ENCODE measurements at regions not wholly inside any gene's neighbourhood (a gene's known extent, or its start where the extent isn't known, plus 50 kb on each side); places are given as distances from the start of the nearest gene placed in this dataset.
A peak's percentile ranks its signal among the peaks of the same experiment; 100 is the strongest.
"Not testable (repeated sequence)": the region's sequence is repeated elsewhere in the genome, so short reads cannot be mapped to it uniquely, and the experiment has no call there.

DNA sequence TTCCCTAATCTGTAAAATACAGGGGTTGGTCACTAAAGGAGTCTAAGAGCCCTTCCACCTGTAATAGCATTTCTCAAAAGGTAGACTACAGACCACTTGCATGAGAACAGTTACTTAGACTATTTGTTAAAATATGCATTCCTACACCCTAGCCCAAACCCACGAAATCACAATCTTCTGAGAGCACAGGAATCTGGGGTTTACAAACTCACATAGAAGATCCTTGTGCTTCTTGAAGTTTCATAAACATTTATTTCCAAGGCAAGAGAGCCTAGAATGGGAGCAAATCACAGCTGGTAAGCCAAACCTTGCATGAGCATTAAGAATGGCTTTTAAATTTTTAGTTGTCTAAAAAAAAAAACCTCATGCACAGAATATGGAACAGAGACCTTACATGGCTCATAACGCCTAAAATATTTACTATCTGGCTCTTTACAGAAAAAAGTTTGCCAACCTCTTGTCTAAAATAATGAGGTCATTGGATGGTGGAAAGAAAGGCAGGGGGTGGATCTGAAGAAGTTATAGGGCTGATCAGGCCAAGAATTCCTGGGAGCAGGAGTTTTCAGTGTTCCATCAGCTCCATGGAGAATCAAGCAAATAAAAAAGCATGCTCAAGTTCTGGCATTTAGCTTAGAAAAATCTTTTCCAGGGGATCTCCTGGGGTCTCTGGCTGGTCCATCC is 133.4 kb downstream of the CCDC34 start:
- no peak overlapping the region for H3K4me3 ChIP-seq (replicated peaks; ENCODE audit: low read depth, low read length)
- no peak for DNase-seq (ENCODE audit: extremely low read depth, low read depth)
- TF ChIP-seq, protein P1, sequence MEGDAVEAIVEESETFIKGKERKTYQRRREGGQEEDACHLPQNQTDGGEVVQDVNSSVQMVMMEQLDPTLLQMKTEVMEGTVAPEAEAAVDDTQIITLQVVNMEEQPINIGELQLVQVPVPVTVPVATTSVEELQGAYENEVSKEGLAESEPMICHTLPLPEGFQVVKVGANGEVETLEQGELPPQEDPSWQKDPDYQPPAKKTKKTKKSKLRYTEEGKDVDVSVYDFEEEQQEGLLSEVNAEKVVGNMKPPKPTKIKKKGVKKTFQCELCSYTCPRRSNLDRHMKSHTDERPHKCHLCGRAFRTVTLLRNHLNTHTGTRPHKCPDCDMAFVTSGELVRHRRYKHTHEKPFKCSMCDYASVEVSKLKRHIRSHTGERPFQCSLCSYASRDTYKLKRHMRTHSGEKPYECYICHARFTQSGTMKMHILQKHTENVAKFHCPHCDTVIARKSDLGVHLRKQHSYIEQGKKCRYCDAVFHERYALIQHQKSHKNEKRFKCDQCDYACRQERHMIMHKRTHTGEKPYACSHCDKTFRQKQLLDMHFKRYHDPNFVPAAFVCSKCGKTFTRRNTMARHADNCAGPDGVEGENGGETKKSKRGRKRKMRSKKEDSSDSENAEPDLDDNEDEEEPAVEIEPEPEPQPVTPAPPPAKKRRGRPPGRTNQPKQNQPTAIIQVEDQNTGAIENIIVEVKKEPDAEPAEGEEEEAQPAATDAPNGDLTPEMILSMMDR (IDR thresholded peaks at IDR 0.05; ENCODE audit: low read depth, low read length, missing control alignments): no peak

DNA sequence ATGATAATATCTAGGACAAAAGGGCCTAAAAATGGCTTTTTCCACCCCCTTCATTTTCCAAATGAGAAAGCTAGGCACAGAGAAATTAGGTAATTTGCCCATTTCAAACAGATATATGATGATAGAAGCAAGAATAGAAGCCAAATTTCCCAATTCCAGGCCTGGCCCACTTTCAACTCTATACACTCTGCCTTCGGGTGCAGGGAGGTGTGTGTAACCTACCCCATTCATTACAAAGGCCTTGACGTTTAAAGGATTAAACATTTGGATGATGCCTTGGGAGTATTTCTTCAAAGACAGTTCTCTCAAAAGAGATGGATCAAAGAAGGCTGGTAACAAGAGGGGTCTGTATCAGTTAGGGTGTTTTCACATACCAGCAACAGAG is 134.1 kb downstream of the CCDC34 start:
- no peak overlapping the region for H3K4me3 ChIP-seq (replicated peaks; ENCODE audit: low read depth, low read length)
- no peak for DNase-seq (ENCODE audit: extremely low read depth, low read depth)
- TF ChIP-seq, protein P1 (IDR thresholded peaks at IDR 0.05; ENCODE audit: low read depth, low read length, missing control alignments): no peak

DNA sequence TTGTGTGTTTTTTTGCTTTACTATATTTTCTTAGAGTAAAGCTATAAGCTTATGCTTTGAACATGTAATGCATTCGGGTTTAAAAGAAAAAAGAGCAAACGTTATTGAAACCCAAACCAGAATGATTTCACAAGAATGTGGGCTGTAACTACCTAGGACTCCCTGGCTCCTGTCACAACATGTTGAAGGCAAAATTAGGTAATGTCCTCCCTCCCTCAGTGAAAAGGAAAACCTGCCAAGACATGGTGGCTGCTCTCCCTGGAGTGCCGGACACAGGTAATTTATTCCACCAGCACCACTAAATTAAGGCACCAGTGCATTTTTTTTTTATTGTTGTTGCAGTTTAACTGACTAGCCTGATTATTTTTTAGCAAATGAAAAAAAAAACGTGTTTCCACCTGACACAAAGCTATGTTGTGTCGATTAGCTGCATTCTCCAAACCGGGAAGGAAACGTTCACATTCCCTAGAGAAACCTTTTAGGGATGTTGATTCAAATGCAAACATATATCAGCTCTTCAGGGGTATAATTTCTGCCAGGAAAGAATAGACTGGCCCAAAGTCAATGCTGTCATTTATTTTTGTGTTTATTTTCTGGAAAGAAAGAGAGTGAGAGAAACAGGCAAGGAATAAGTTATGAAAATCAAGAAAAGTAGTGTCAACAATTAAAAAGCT is 134.6 kb downstream of the CCDC34 start:
- no peak overlapping the region for H3K4me3 ChIP-seq (replicated peaks; ENCODE audit: low read depth, low read length)
- TF ChIP-seq, protein P1 (IDR thresholded peaks at IDR 0.05; ENCODE audit: low read depth, low read length, missing control alignments): no peak
- DNase-seq (ENCODE audit: extremely low read depth, low read depth): no peak

DNA sequence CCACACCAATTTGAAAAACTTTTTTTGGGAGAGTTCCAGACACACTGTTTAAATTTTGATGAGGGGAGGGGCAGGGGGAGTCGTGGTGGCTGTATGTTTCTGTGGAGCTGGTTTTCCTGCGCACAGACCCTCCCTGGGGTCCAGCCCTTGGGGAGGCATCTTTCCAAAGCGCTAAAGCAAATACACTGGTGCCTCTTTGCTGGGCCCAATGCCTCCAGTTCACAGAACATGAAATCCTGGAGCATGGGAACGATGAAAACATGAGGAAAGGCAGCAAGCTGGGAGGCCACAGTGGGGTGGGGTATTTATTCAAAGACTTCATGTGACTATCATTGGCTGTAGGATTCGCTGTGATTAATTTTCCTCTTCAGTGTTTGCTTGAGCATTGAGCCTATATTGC is 135.3 kb downstream of the CCDC34 start:
- TF ChIP-seq, protein P1 (IDR thresholded peaks at IDR 0.05; ENCODE audit: low read depth, low read length, missing control alignments): no peak
- H3K4me3 ChIP-seq (replicated peaks; ENCODE audit: low read depth, low read length): no peak overlapping the region
- no peak for DNase-seq (ENCODE audit: extremely low read depth, low read depth)

DNA sequence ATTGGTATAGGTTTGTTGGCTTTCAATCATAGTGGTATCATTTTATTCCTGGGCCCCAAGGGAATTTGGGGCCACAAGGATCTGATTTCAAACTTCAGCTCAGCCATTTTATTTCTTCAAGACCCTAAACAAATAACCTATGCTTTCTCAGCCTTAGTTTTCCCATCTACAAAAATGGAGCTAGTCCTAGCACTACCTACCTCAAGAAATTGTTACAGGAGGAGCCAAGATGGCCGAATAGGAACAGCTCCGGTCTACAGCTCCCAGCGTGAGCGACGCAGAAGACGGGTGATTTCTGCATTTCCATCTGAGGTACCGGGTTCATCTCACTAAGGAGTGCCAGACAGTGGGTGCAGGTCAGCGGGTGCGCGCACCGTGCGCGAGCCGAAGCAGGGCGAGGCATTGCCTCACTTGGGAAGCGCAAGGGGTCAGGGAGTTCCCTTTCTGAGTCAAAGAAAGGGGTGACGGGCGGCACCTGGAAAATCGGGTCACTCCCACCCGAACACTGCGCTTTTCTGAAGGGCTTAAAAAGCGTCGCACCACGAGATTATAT is 143.5 kb downstream of the CCDC34 start:
- H3K4me3 ChIP-seq (replicated peaks; ENCODE audit: low read depth, low read length); DNase-seq (ENCODE audit: extremely low read depth, low read depth): not testable (repeated sequence)

DNA sequence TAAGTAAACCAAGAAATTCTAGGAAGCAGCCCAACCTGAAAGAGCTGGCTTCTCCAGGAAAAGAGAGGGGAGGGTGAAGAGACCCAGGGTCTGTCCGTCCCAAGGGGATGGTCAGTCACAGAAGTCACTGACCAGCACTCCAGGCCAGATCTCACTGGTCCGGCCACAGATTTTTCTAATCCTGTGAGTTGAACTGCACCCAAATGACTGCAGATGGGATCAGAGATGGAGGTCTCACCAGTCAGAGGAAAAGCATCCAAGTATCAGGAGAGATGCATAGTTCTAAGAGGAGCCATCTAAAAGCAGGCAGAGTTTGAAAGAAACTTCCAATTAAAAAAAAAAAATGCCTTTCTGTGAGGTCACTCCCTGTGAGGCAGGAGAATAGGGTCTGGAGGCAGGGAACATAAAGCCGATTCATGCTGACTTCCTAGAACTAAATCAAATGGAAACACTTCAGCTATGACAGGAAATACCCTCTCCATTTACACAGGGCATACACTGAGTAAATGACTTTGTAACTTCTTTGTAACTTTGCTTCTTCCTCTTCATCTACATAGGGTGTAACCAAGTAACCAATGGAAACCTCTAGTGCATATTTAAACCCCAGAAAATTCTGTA is 144.5 kb downstream of the CCDC34 start:
- TF ChIP-seq, protein P1 (IDR thresholded peaks at IDR 0.05; ENCODE audit: low read depth, low read length, missing control alignments): no peak
- peak; percentile 41 for DNase-seq (ENCODE audit: extremely low read depth, low read depth)
- no peak overlapping the region for H3K4me3 ChIP-seq (replicated peaks; ENCODE audit: low read depth, low read length)

DNA sequence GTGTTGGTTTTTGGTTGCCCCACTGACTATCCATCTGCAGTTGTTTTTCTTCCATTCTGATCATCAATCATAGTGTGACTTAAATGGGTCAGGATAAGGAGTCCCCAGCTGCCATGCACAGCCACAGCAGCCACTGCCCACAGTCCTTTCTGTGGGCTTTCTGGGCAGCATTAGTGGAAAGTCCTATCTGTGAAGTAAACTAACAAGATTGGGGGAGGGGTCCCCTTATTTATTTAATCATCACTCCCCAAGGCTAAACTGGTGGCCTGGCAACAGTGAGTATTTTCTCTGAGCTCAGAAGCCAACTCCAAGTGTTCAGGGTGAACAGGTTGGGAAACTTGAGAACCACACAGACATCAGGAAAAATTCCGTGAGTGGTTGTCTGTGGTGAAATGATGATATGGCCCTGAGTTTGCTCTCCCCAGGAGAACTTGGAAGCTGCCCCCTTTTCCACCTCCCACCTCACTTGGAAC is 145.0 kb downstream of the CCDC34 start:
- H3K4me3 ChIP-seq (replicated peaks; ENCODE audit: low read depth, low read length): no peak overlapping the region
- TF ChIP-seq, protein P1 (IDR thresholded peaks at IDR 0.05; ENCODE audit: low read depth, low read length, missing control alignments): no peak
- no peak for DNase-seq (ENCODE audit: extremely low read depth, low read depth)
